ENCODE measurements at regions not wholly inside any gene's neighbourhood (a gene's known extent, or its start where the extent isn't known, plus 50 kb on each side); places are given as distances from the start of the nearest gene placed in this dataset.
A peak's percentile ranks its signal among the peaks of the same experiment; 100 is the strongest.

- no peak overlapping the region for H3K18ac ChIP-seq (ENCODE audit: low read depth, low read length)
- H3K79me1 ChIP-seq (ENCODE audit: low read depth in 1 of 2, low read length in 2 of 2) = no peaks in the 10 kb centered on the region
- H4K91ac ChIP-seq (ENCODE audit: insufficient read depth, low read depth, low read length) = no peak overlapping the region
- H3K23ac ChIP-seq (ENCODE audit: low read depth, low read length) = no peak overlapping the region
- no peak overlapping the region for H3K4me2 ChIP-seq (ENCODE audit: low read depth, low read length)
- ChIA-PET CTCF (no interaction called here), POLR2A (ENCODE audit: unreplicated experiment) (no interaction called here)
- H2BK120ac ChIP-seq (ENCODE audit: low read depth, low read length) = no peak overlapping the region
- in situ Hi-C loops (cut with MboI; ENCODE audit: low sequenced_read_pairs) (no loop called here), dilution Hi-C loops (cut with HindIII; ENCODE audit: low sequenced_read_pairs, unreplicated experiment) (no loop called here), intact Hi-C loops (cut with micrococcal nuclease) (no loop called here)
- H3K27ac ChIP-seq (ENCODE audit: insufficient read depth, low read length) = no peak overlapping the region
- no peak overlapping the region for H3K9ac ChIP-seq (ENCODE audit: low read depth, low read length)
- no peaks in the 10 kb centered on the region for H4K20me1 ChIP-seq (ENCODE audit: insufficient read depth, low read length)
- H3K4me3 ChIP-seq (ENCODE audit: insufficient read depth, low read depth, low read length) = no peak overlapping the region
- TF ChIP-seq, protein P1, sequence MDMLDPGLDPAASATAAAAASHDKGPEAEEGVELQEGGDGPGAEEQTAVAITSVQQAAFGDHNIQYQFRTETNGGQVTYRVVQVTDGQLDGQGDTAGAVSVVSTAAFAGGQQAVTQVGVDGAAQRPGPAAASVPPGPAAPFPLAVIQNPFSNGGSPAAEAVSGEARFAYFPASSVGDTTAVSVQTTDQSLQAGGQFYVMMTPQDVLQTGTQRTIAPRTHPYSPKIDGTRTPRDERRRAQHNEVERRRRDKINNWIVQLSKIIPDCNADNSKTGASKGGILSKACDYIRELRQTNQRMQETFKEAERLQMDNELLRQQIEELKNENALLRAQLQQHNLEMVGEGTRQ (IDR thresholded peaks at IDR 0.05; ENCODE audit: low read depth, low read length) = no peak
- TF ChIP-seq, protein P2, sequence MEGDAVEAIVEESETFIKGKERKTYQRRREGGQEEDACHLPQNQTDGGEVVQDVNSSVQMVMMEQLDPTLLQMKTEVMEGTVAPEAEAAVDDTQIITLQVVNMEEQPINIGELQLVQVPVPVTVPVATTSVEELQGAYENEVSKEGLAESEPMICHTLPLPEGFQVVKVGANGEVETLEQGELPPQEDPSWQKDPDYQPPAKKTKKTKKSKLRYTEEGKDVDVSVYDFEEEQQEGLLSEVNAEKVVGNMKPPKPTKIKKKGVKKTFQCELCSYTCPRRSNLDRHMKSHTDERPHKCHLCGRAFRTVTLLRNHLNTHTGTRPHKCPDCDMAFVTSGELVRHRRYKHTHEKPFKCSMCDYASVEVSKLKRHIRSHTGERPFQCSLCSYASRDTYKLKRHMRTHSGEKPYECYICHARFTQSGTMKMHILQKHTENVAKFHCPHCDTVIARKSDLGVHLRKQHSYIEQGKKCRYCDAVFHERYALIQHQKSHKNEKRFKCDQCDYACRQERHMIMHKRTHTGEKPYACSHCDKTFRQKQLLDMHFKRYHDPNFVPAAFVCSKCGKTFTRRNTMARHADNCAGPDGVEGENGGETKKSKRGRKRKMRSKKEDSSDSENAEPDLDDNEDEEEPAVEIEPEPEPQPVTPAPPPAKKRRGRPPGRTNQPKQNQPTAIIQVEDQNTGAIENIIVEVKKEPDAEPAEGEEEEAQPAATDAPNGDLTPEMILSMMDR (conservative IDR thresholded peaks at IDR 0.05; ENCODE audit: low read depth, low read length) = no peak
- TF ChIP-seq RCOR1 (IDR thresholded peaks at IDR 0.05; ENCODE audit: insufficient replicate concordance, low read length) (no peak), MAZ (IDR thresholded peaks at IDR 0.05; ENCODE audit: borderline replicate concordance, low read depth, low read length) (no peak), RFX5 (IDR thresholded peaks at IDR 0.05; ENCODE audit: low read depth, low read length) (no peak), POLR2A (IDR thresholded peaks at IDR 0.05; ENCODE audit: low read depth, low read length) (no peak), FOS (IDR thresholded peaks at IDR 0.05; ENCODE audit: low read depth, low read length) (no peak)
- H3K27me3 ChIP-seq (ENCODE audit: control insufficient read depth, insufficient read depth, low read length) = no peaks in the 10 kb centered on the region
- H2BK5ac ChIP-seq (ENCODE audit: low read depth, low read length, poor library complexity, severe bottlenecking) = no peak overlapping the region
- DNase-seq = no peak
- H3K36me3 ChIP-seq (ENCODE audit: control insufficient read depth, insufficient read depth, low read length) = no peaks in the 10 kb centered on the region
- no peak overlapping the region for H3K56ac ChIP-seq (ENCODE audit: extremely low read depth, insufficient read depth, low read length)
- H2AK5ac ChIP-seq (ENCODE audit: low read depth, low read length) = no peak overlapping the region
- no peak overlapping the region for H2AK9ac ChIP-seq (replicated peaks; ENCODE audit: low read depth, low read length, poor library complexity)
- no peak overlapping the region for H4K5ac ChIP-seq (ENCODE audit: low read depth, low read length)
- BruUV-seq (replicated peaks) = no TSS peak
- no peak overlapping the region for H3K4ac ChIP-seq (ENCODE audit: low read depth, low read length)
- no peak overlapping the region for H3K14ac ChIP-seq (replicated peaks; ENCODE audit: low read depth, low read length)
- H2BK15ac ChIP-seq (ENCODE audit: low read depth, low read length) = no peak overlapping the region
- peaks cover 3% of the 10 kb centered on the region; the same call in 1 of the 2 replicates for H3K4me1 ChIP-seq (ENCODE audit: control insufficient read depth, insufficient read depth, low read length)
- H4K8ac ChIP-seq (ENCODE audit: low read depth in 2 of 2, low read length in 2 of 2) = no peak overlapping the region
- no peak for ATAC-seq (ENCODE audit: low read depth)
- H2BK20ac ChIP-seq (ENCODE audit: low read depth, low read length) = no peak overlapping the region
- H3K9me1 ChIP-seq (ENCODE audit: insufficient read depth, low read length) = no peaks in the 10 kb centered on the region
- WGBS, 2 experiments (ENCODE audit: extremely low coverage in 2 of 2, insufficient read length in 1 of 2) = 68% methylated on average over 8 of the region's 9 CpGs; no CpG with 5 or more reads in 1 of the 2 experiments
- H3K9me3 ChIP-seq (ENCODE audit: control insufficient read depth, insufficient read depth, low read length) = no peaks in the 10 kb centered on the region
- H2AFZ ChIP-seq (replicated peaks; ENCODE audit: low read length, poor library complexity) = peak overlapping the region; percentile 37
These were observed 112.1 kb upstream of the SDK1 start for GRCh38 chr7:3188946-3189345.
